Pancreas (tissue), 10 donors: ENCODE measurements at regions not wholly inside any gene's neighbourhood (a gene's known extent, or its start where the extent isn't known, plus 50 kb on each side); places are given as distances from the start of the nearest gene placed in this dataset.

Source experiments
- ATAC-seq, 4 donors: fragments of 200-7000 bp; cut with Tn5 transposase; one replicate each; pipeline versions ENCODE4 v1.8.0 to v1.9.1; 2020; ENCODE audit warnings: mild to moderate bottlenecking in 4 of 4, moderate library complexity in 4 of 4
- DNase-seq, 6 donors: peaks; one replicate each; pipeline ENCODE4 v3.0.0-alpha.2; 2020
- FAIRE-seq: peaks from 2 replicates; lab custom pipeline; 2012; peaks lifted over from hg19 to GRCh38; lab: Jason Lieb, UNC
- H3K27ac ChIP-seq, 4 donors: fragments of 200-600 bp; sonication (generic); 1 replicate in 3 of 4; 2 replicates in 1 of 4; pipeline versions ENCODE4 v1.5.0 to v1.8.0; 2020
- H3K27me3 ChIP-seq, 4 donors: fragments of 200-600 bp; one replicate each; pipeline ENCODE4 v1.8.0; 2021
- H3K36me3 ChIP-seq, 3 donors: fragments of 200-600 bp; sonication (generic) in 1 of 3; one replicate each; pipeline versions ENCODE4 v1.5.0 to v1.8.0; 2020 to 2021
- H3K4me1 ChIP-seq, 3 donors: fragments of 200-600 bp; one replicate each; pipeline ENCODE4 v1.8.0; 2021
- H3K4me3 ChIP-seq, 4 donors: fragments of 200-600 bp; sonication (generic) in 2 of 4; one replicate each; pipeline versions ENCODE4 v1.5.0 to v1.8.0; 2020 to 2021
- H3K9me3 ChIP-seq, 4 donors: fragments of 200-600 bp; one replicate each; pipeline ENCODE4 v1.8.0; 2021
- WGBS, 2 donors: extraction: QIAGEN DNeasy Blood & Tissue Kit; methylation state at CpG; one replicate each; pipeline ENCODE4 v1.1.7; 2013; 5-methylcytosine and 5-hydroxymethylcytosine counted together
- intact Hi-C, 3 donors: fragments of 100-400 bp; cut with DNase I; formaldehyde crosslinking; loops; one replicate each; pipeline versions ENCODE4 v1.11.1 to v1.14.2; 2022
- TF ChIP-seq, protein P1 (sequence below), 4 donors: fragments of 200-600 bp; sonication (generic) in 3 of 4; IDR thresholded peaks; one replicate each; pipeline versions ENCODE4 v1.5.0 to v1.8.0; 2021; ENCODE audit warnings: antibody characterized with exemption in 4 of 4
- donor health status: healthy with polysubstance abuse.
- donor health status: DM: no; HTN: no; CAD: no; lungs with moderate emphysema.
- donor health status: DM: no; HTN: no; CAD: no.
- donor health status: control.
- donor health status: control.
- donor health status: Bipolar disorder and iron deficiency.
- donor health status: DM: yes; HTN: yes; CAD: no.
- donor health status: DM: no; HTN: no; CAD: no.
- donor health status: DM: no; HTN: no; CAD: no.
- donor health status: DM: yes; HTN: yes; CAD: no.

DNA sequence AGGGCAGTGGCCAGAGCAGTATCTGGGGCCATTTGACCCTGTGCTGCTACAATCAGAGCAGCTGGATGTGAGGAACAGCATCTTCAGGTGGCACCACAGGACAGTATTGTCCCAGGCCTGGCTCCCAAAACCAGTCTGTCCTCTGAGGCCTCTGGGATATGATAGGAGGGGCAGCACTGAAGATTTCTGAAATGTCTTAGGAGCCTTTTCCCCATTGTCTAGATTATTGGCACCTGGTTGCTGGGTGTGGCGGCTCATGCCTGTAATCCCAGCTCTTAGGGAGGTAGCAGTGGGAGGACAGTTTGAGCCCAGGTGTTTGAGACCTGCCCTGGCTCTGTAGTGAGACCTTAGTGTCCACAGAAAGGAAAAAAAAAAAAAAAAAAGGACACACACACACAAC lies 137.6 kb upstream of the FOXN2 start:
- intact Hi-C loops, result no loop called here
- H3K27ac ChIP-seq, result no peak overlapping the region
- H3K4me3 ChIP-seq, result no peak overlapping the region
- H3K9me3 ChIP-seq, result no peaks in the 10 kb centered on the region
- no peaks in the 10 kb centered on the region for H3K36me3 ChIP-seq
- 95 to 100% methylated on average over 1 of the region's 1 CpG for whole genome bisulfite sequencing, 2 donors
- DNase-seq, result no peak
- TF ChIP-seq, protein P1, sequence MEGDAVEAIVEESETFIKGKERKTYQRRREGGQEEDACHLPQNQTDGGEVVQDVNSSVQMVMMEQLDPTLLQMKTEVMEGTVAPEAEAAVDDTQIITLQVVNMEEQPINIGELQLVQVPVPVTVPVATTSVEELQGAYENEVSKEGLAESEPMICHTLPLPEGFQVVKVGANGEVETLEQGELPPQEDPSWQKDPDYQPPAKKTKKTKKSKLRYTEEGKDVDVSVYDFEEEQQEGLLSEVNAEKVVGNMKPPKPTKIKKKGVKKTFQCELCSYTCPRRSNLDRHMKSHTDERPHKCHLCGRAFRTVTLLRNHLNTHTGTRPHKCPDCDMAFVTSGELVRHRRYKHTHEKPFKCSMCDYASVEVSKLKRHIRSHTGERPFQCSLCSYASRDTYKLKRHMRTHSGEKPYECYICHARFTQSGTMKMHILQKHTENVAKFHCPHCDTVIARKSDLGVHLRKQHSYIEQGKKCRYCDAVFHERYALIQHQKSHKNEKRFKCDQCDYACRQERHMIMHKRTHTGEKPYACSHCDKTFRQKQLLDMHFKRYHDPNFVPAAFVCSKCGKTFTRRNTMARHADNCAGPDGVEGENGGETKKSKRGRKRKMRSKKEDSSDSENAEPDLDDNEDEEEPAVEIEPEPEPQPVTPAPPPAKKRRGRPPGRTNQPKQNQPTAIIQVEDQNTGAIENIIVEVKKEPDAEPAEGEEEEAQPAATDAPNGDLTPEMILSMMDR (IDR thresholded peaks at IDR 0.05), result no peak
- ATAC-seq, result no peak
- no peaks in the 10 kb centered on the region for H3K4me1 ChIP-seq
- H3K27me3 ChIP-seq, result no peaks in the 10 kb centered on the region
- FAIRE-seq, result no peak

GRCh38 chr2:48178611-48179010 lies 135.9 kb upstream of the FOXN2 start:
- FAIRE-seq (no peak), ATAC-seq (no peak), DNase-seq (no peak)
- TF ChIP-seq, protein P1 (IDR thresholded peaks at IDR 0.05), result no peak
- 68 to 90% methylated on average over 3 of the region's 3 CpGs for WGBS, 2 donors
- intact Hi-C loops, result no loop called here
- no peaks in the 10 kb centered on the region for H3K36me3 ChIP-seq
- no peaks in the 10 kb centered on the region for H3K27me3 ChIP-seq
- H3K4me3 ChIP-seq, result no peak overlapping the region
- no peaks in the 10 kb centered on the region for H3K9me3 ChIP-seq
- H3K27ac ChIP-seq, result no peak overlapping the region
- H3K4me1 ChIP-seq, result no peaks in the 10 kb centered on the region

- Histone ChIP-seq H3K9me3 (no peaks in the 10 kb centered on the region), H3K4me1 (no peaks in the 10 kb centered on the region), H3K4me3 (no peak overlapping the region), H3K36me3 (no peaks in the 10 kb centered on the region), H3K27ac (no peak overlapping the region), H3K27me3 (no peaks in the 10 kb centered on the region)
- FAIRE-seq (no peak), DNase-seq (no peak), ATAC-seq (no peak)
- 71 to 79% methylated on average over 5 of the region's 5 CpGs for WGBS, 2 donors
- TF ChIP-seq, protein P1 (IDR thresholded peaks at IDR 0.05), result no peak
- intact Hi-C loops, result no loop called here
Measured at GRCh38 chr2:48180557-48180956, 133.9 kb upstream of the FOXN2 start.

GRCh38 chr2:48183276-48183675 lies 131.2 kb upstream of the FOXN2 start:
- Histone ChIP-seq H3K4me3 (no peak overlapping the region), H3K27ac (no peak overlapping the region), H3K36me3 (no peaks in the 10 kb centered on the region), H3K4me1 (no peaks in the 10 kb centered on the region), H3K27me3 (no peaks in the 10 kb centered on the region), H3K9me3 (no peaks in the 10 kb centered on the region)
- FAIRE-seq (no peak), DNase-seq (no peak), ATAC-seq (no peak)
- intact Hi-C loops, result no loop called here
- 90 to 92% methylated on average over 1 of the region's 1 CpG for WGBS, 2 donors
- TF ChIP-seq, protein P1 (IDR thresholded peaks at IDR 0.05), result no peak

GRCh38 chr2:48183991-48184390 lies 130.5 kb upstream of the FOXN2 start:
- Histone ChIP-seq H3K27me3 (no peaks in the 10 kb centered on the region), H3K4me1 (no peaks in the 10 kb centered on the region), H3K36me3 (no peaks in the 10 kb centered on the region), H3K4me3 (no peak overlapping the region), H3K27ac (no peak overlapping the region), H3K9me3 (no peaks in the 10 kb centered on the region)
- TF ChIP-seq, protein P1 (IDR thresholded peaks at IDR 0.05), result no peak
- no peak for ATAC-seq
- FAIRE-seq, result no peak
- no peak for DNase-seq
- intact Hi-C loops, result no loop called here
